ENCODE measurements at regions not wholly inside any gene's neighbourhood (a gene's known extent, or its start where the extent isn't known, plus 50 kb on each side); places are given as distances from the start of the nearest gene placed in this dataset.

DNA sequence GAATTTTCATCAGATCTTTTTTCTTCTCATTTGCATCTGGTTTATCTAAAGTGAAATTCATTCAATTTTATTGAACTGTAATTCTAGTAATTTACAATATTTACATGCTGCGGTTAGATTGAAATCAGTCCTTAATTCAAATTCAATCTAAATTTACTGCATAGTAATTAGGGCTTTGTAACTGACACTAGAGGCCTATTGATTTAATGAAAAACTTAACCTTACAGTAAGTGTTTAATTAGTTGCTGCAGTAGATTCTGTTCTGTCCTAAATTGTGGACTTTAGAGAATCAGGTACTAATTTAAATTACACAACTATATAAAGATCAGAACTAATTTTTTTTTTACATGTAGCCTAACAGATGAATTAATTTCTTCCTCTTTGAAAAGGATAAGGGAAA, 758.8 kb upstream of the TENM3 start:
- DNase-seq (ENCODE audit: extremely low read depth, low read depth), result no peak
- no peak overlapping the region for H3K4me3 ChIP-seq (replicated peaks; ENCODE audit: low read depth, low read length)
- TF ChIP-seq CTCF (IDR thresholded peaks at IDR 0.05; ENCODE audit: low read depth, low read length, missing control alignments), result no peak

DNA sequence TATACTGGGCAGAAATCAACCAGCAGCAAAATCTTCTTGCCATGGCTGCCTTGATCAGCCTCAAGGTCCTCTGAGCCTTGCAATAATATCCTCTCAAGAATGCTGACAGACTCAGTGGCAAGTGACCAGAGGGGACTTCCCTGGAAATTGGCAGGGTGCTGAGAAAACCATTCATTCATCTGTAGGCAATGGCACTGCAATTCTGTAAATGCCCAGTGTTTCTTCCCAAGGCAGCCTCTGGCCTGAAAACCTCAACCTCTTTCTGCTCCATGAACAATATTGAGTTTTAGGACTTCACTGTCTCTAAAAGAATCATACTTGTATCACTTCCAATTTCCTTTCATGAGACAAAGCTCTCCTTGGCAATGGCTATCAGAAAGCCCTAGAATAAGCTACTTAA, 754.3 kb upstream of the TENM3 start:
- no peak overlapping the region for H3K4me3 ChIP-seq (replicated peaks; ENCODE audit: low read depth, low read length)

GRCh38 chr4:181498148-181498547, 745.1 kb upstream of the TENM3 start:
- no peak for DNase-seq (ENCODE audit: extremely low read depth, low read depth)
- H3K4me3 ChIP-seq (replicated peaks; ENCODE audit: low read depth, low read length), result no peak overlapping the region
- no peak for TF ChIP-seq CTCF (IDR thresholded peaks at IDR 0.05; ENCODE audit: low read depth, low read length, missing control alignments)

More for the DNA sequence above, 754.3 kb upstream of the TENM3 start:
- DNase-seq (ENCODE audit: extremely low read depth, low read depth), result no peak
- TF ChIP-seq CTCF (IDR thresholded peaks at IDR 0.05; ENCODE audit: low read depth, low read length, missing control alignments), result no peak

GRCh38 chr4:181502611-181503010, 740.6 kb upstream of the TENM3 start:
- DNase-seq (ENCODE audit: extremely low read depth, low read depth), result no peak
- TF ChIP-seq CTCF (IDR thresholded peaks at IDR 0.05; ENCODE audit: low read depth, low read length, missing control alignments), result no peak
- no peak overlapping the region for H3K4me3 ChIP-seq (replicated peaks; ENCODE audit: low read depth, low read length)

DNA sequence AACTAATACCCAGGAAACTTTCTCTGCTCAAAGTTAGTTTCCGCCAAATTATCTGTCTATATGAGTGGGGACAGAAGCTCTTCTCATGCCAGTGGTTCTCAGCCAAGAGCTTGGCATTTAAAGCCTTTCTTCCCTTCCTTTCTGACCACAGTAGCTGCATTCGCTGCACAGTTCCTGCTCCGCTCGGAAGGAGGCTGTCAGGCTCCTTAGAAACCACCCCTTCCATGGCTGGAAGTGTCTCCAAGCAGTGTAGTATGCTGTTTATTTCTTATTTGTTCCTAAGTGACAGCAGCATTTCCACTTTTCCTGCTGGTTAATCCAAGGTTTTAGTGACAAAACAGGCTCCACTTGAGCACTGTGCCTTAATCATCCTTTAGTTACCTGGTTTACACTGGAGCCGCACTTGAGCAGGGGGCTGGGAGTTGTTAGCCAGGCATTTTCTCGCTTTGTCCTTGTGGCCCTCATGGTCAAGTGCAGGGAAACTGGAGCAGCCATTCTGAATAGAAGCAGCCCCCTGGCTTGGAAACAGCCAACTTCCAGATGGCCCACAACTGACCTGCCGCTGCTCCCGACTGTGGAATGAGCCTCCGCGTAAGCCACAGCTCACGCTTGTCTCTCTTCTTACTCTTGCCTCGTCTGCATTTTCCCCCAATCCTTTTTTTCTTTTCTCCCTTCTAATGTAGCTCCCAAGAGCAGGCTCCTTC, 739.4 kb upstream of the TENM3 start:
- H3K4me3 ChIP-seq (replicated peaks; ENCODE audit: low read depth, low read length), result no peak overlapping the region
- DNase-seq (ENCODE audit: extremely low read depth, low read depth), result no peak
- TF ChIP-seq CTCF (IDR thresholded peaks at IDR 0.05; ENCODE audit: low read depth, low read length, missing control alignments), result no peak

GRCh38 chr4:181504924-181505323, 738.3 kb upstream of the TENM3 start:
- DNase-seq (ENCODE audit: extremely low read depth, low read depth), result no peak
- H3K4me3 ChIP-seq (replicated peaks; ENCODE audit: low read depth, low read length), result no peak overlapping the region
- no peak for TF ChIP-seq CTCF (IDR thresholded peaks at IDR 0.05; ENCODE audit: low read depth, low read length, missing control alignments)

Measured in HFF-Myc (cell line).